ENCODE measurements at regions not wholly inside any gene's neighbourhood (a gene's known extent, or its start where the extent isn't known, plus 50 kb on each side); places are given as distances from the start of the nearest gene placed in this dataset.

- POLR2A ChIA-PET, result no interaction called here
- BruUV-seq (replicated peaks), result no TSS peak
- no peaks in the 10 kb centered on the region for H3K36me3 ChIP-seq (ENCODE audit: control insufficient read depth, insufficient read depth, low read length)
- peak overlapping the region; percentile 35; the same call in 1 of the 2 replicates for H3K4me2 ChIP-seq (ENCODE audit: insufficient read depth, low read length)
- H3K9ac ChIP-seq (ENCODE audit: insufficient read depth in 1 of 2, low read depth in 2 of 2, low read length in 2 of 2), result peak overlapping the region in 1 of 2 experiments; percentile 85; a peak in 1 of 4 replicates
- peaks cover 13 to 16% of the 10 kb centered on the region in 2 experiments for H3K4me1 ChIP-seq (replicated peaks in 1 of 2; ENCODE audit: control insufficient read depth in 2 of 2, insufficient read depth in 2 of 2, low read length in 2 of 2)
- no peak overlapping the region for H3K4me3 ChIP-seq
- in situ Hi-C loops (cut with MboI) (no loop called here), intact Hi-C loops (cut with micrococcal nuclease) (no loop called here)
- ATAC-seq, result peak; percentile 31
- no peaks in the 10 kb centered on the region for H3K9me3 ChIP-seq (replicated peaks; ENCODE audit: control insufficient read depth, insufficient read depth, low read depth, low read length)
- H4K20me1 ChIP-seq (replicated peaks; ENCODE audit: control insufficient read depth, insufficient read depth, low read length), result no peaks in the 10 kb centered on the region
- CTCF ChIA-PET (ENCODE audit: low intra/inter-chr PET ratio), result no interaction called here
- no peaks in the 10 kb centered on the region for H3K27me3 ChIP-seq (ENCODE audit: control insufficient read depth in 2 of 2, insufficient read depth in 2 of 2, low read length in 2 of 2)
- H3K27ac ChIP-seq (ENCODE audit: extremely low read depth, low read depth, low read length), result no peak overlapping the region
- DNase-seq (ENCODE audit: extremely low read depth in 1 of 4, low spot score in 3 of 4), result no peak
- no peak for FAIRE-seq
- no peaks in the 10 kb centered on the region for H3K9me1 ChIP-seq (ENCODE audit: control insufficient read depth, insufficient read depth, low read length)
- H3K79me2 ChIP-seq (ENCODE audit: control insufficient read depth, insufficient read depth, low read length), result no peaks in the 10 kb centered on the region
- H2AFZ ChIP-seq (ENCODE audit: low read depth, low read length), result peak overlapping the region; percentile 38; the same call in 1 of the 2 replicates
- WGBS (ENCODE audit: insufficient coverage, low coverage, missing lambda C conversion rate), result 41% methylated on average over 3 of the region's 3 CpGs
- TF ChIP-seq PCBP2 (IDR thresholded peaks at IDR 0.05; ENCODE audit: low read depth, low read length, poor library complexity, severe bottlenecking) (no peak), ZNF263 (CRISPR knock-in tag; IDR thresholded peaks at IDR 0.05; ENCODE audit: borderline replicate concordance) (no peak), RFX1 (IDR thresholded peaks at IDR 0.05) (no peak), ZNF121 (CRISPR knock-in tag; conservative IDR thresholded peaks at IDR 0.05) (no peak), ZNF133 (CRISPR knock-in tag; IDR thresholded peaks at IDR 0.05) (no peak), SAFB2 (IDR thresholded peaks at IDR 0.05; ENCODE audit: borderline replicate concordance, low read depth, low read length, severe bottlenecking) (no peak), HEY1 (CRISPR knock-in tag; IDR thresholded peaks at IDR 0.05; ENCODE audit: borderline replicate concordance) (no peak), SRF (CRISPR knock-in tag; IDR thresholded peaks at IDR 0.05) (no peak)
- TF ChIP-seq, protein P1, sequence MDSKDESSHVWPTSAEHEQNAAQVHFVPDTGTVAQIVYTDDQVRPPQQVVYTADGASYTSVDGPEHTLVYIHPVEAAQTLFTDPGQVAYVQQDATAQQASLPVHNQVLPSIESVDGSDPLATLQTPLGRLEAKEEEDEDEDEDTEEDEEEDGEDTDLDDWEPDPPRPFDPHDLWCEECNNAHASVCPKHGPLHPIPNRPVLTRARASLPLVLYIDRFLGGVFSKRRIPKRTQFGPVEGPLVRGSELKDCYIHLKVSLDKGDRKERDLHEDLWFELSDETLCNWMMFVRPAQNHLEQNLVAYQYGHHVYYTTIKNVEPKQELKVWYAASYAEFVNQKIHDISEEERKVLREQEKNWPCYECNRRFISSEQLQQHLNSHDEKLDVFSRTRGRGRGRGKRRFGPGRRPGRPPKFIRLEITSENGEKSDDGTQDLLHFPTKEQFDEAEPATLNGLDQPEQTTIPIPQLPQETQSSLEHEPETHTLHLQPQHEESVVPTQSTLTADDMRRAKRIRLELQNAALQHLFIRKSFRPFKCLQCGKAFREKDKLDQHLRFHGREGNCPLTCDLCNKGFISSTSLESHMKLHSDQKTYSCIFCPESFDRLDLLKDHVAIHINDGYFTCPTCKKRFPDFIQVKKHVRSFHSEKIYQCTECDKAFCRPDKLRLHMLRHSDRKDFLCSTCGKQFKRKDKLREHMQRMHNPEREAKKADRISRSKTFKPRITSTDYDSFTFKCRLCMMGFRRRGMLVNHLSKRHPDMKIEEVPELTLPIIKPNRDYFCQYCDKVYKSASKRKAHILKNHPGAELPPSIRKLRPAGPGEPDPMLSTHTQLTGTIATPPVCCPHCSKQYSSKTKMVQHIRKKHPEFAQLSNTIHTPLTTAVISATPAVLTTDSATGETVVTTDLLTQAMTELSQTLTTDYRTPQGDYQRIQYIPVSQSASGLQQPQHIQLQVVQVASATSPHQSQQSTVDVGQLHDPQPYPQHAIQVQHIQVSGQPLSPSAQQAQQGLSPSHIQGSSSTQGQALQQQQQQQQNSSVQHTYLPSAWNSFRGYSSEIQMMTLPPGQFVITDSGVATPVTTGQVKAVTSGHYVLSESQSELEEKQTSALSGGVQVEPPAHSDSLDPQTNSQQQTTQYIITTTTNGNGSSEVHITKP (IDR thresholded peaks at IDR 0.05; ENCODE audit: partially characterized antibody), result no peak
- TF ChIP-seq, protein P2, sequence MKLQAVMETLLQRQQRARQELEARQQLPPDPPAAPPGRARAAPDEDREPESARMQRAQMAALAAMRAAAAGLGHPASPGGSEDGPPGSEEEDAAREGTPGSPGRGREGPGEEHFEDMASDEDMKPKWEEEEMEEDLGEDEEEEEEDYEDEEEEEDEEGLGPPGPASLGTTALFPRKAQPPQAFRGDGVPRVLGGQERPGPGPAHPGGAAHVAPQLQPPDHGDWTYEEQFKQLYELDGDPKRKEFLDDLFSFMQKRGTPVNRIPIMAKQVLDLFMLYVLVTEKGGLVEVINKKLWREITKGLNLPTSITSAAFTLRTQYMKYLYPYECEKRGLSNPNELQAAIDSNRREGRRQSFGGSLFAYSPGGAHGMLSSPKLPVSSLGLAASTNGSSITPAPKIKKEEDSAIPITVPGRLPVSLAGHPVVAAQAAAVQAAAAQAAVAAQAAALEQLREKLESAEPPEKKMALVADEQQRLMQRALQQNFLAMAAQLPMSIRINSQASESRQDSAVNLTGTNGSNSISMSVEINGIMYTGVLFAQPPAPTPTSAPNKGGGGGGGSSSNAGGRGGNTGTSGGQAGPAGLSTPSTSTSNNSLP (IDR thresholded peaks at IDR 0.05; ENCODE audit: borderline replicate concordance, low read depth, low read length), result no peak
Observed at GRCh38 chr10:35268323-35268722, 68.0 kb upstream of the CCNY start.
